ENCODE measurements at regions not wholly inside any gene's neighbourhood (a gene's known extent, or its start where the extent isn't known, plus 50 kb on each side); places are given as distances from the start of the nearest gene placed in this dataset.
"Not testable (repeated sequence)": the region's sequence is repeated elsewhere in the genome, so short reads cannot be mapped to it uniquely, and the experiment has no call there.

DNA sequence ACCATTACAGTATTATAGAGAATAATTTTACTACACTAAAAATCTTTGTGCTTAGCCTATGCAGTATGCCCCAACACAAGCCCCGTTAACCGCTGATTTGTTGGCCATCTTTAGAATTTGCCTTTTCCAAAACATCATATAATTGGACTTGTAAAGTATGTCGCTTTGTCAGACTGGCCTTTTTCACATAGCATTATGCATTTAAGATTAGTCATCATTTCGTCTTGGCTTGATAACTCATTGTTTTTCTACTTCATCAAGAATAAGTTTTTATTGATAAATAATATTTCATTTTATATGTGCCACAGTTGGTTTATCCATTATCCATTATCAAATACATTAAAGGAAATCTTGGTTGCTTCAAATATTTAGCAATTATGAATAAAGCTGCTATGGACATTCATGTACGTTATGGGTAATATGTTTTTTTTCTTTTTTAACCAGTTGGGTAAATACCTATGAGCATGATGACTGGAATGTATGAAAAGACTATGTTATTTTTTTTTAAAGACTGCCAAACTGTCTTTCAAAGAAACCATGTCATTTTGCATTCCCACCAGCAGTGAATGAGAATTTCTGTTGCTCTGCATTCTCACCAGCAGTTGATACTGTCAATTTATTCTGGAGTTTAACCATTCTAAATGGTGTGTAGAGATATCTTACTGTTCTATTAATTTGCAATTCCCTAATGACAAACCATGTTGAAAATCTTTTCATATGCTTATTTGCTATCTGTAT lies 273.1 kb upstream of the KCND2 start:
- H3K4me2 ChIP-seq (ENCODE audit: low read length), result no peak overlapping the region
- TF ChIP-seq CTCF (IDR thresholded peaks at IDR 0.05; ENCODE audit: low read depth, low read length, poor library complexity, severe bottlenecking) (no peak), EZH2phosphoT487 (IDR thresholded peaks at IDR 0.05; ENCODE audit: borderline replicate concordance, low read length) (no peak)

GRCh38 chr7:120005720-120006119 lies 267.3 kb upstream of the KCND2 start:
- TF ChIP-seq EZH2phosphoT487 (IDR thresholded peaks at IDR 0.05; ENCODE audit: borderline replicate concordance, low read length) (no peak), CTCF (IDR thresholded peaks at IDR 0.05; ENCODE audit: low read depth, low read length, poor library complexity, severe bottlenecking) (no peak)
- no peak overlapping the region for H3K4me2 ChIP-seq (ENCODE audit: low read length)
- H3K9me2 ChIP-seq (replicated peaks; ENCODE audit: control insufficient read depth, low read length), result no peaks in the 10 kb centered on the region
- no peaks in the 10 kb centered on the region for H3K36me3 ChIP-seq (ENCODE audit: control insufficient read depth, low read length)
- no peaks in the 10 kb centered on the region for H3F3A ChIP-seq (ENCODE audit: control insufficient read depth, insufficient read depth)
- no peaks in the 10 kb centered on the region for H4K20me1 ChIP-seq (ENCODE audit: control insufficient read depth, insufficient read depth, low read depth, low read length)
- no peak overlapping the region for H3K27ac ChIP-seq (ENCODE audit: low read depth, low read length)
- H3K9me3 ChIP-seq (ENCODE audit: control insufficient read depth, insufficient read depth, low read length), result no peaks in the 10 kb centered on the region; the same call in 1 of the 2 replicates
- no peaks in the 10 kb centered on the region for H3K27me3 ChIP-seq (ENCODE audit: control insufficient read depth, low read length)
- H3K4me3 ChIP-seq (ENCODE audit: low read length), result no peak overlapping the region
- no peaks in the 10 kb centered on the region for H3K79me2 ChIP-seq (ENCODE audit: control insufficient read depth, low read length)
- H3K4me1 ChIP-seq (ENCODE audit: control insufficient read depth, low read length), result no peaks in the 10 kb centered on the region

More for the DNA sequence above, 273.1 kb upstream of the KCND2 start:
- Histone ChIP-seq H3K36me3 (ENCODE audit: control insufficient read depth, low read length) (no peaks in the 10 kb centered on the region), H3K4me1 (ENCODE audit: control insufficient read depth, low read length) (no peaks in the 10 kb centered on the region), H3K4me3 (ENCODE audit: low read length) (no peak overlapping the region), H3K9me3 (ENCODE audit: control insufficient read depth, insufficient read depth, low read length) (no peaks in the 10 kb centered on the region), H3K27me3 (ENCODE audit: control insufficient read depth, low read length) (no peaks in the 10 kb centered on the region), H4K20me1 (ENCODE audit: control insufficient read depth, insufficient read depth, low read depth, low read length) (no peaks in the 10 kb centered on the region), H3F3A (ENCODE audit: control insufficient read depth, insufficient read depth) (no peaks in the 10 kb centered on the region), H3K9me2 (replicated peaks; ENCODE audit: control insufficient read depth, low read length) (no peaks in the 10 kb centered on the region), H3K27ac (ENCODE audit: low read depth, low read length) (no peak overlapping the region), H3K79me2 (ENCODE audit: control insufficient read depth, low read length) (no peaks in the 10 kb centered on the region)

DNA sequence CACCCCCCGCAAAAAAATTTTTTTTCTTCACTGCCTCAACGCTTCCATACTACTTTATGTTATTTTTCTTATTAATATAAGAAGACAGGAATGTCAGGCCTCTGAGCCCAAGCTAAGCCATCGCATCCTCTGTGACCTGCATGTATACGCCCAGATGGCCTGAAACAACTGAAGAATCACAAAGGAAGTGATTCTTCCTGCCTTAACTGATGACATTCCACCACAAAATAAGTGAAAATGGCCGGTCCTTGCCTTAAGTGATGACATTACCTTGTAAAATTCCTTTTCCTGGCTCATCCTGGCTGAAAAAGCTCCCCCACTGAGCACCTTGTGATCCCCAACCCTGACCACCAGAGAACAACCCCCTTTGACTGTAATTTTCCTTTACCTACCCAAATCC lies 258.7 kb upstream of the KCND2 start:
- H3K79me2 ChIP-seq (ENCODE audit: control insufficient read depth, low read length); H3F3A ChIP-seq (ENCODE audit: control insufficient read depth, insufficient read depth); H3K4me3 ChIP-seq (ENCODE audit: low read length); H3K36me3 ChIP-seq (ENCODE audit: control insufficient read depth, low read length); H3K4me2 ChIP-seq (ENCODE audit: low read length); H3K27ac ChIP-seq (ENCODE audit: low read depth, low read length); H3K9me3 ChIP-seq (ENCODE audit: control insufficient read depth, insufficient read depth, low read length); H3K4me1 ChIP-seq (ENCODE audit: control insufficient read depth, low read length); H3K27me3 ChIP-seq (ENCODE audit: control insufficient read depth, low read length); H3K9me2 ChIP-seq (replicated peaks; ENCODE audit: control insufficient read depth, low read length); H4K20me1 ChIP-seq (ENCODE audit: control insufficient read depth, insufficient read depth, low read depth, low read length): not testable (repeated sequence)

DNA sequence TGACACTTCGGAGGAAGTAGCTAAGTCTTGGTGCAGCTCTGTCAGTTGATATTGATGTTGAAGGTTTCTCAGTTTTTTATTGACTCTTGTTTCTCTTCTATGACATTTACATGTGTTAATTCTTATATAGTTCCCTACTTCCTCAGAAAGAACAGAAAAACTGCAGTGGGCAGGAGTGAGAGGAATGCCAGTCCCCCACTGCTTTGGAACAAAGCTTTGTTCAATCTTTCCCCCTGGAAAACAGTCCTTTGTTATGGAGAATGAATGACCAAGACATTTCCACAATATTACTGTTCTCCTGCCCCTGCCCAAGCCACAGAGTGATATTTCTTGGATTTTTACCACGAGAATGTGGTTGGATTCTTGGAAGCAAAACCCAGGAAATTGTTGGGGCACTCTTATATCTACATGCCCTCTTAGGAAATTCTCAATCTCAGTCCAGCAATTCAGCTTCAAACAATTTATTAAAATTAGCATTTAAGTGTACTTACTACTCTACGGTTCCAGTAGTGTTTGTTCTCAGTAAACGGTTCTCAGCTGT lies 258.0 kb upstream of the KCND2 start:
- H3K9me2 ChIP-seq (replicated peaks; ENCODE audit: control insufficient read depth, low read length), result no peaks in the 10 kb centered on the region
- no peaks in the 10 kb centered on the region for H3K4me1 ChIP-seq (ENCODE audit: control insufficient read depth, low read length)
- H3F3A ChIP-seq (ENCODE audit: control insufficient read depth, insufficient read depth), result no peaks in the 10 kb centered on the region
- H3K36me3 ChIP-seq (ENCODE audit: control insufficient read depth, low read length), result no peaks in the 10 kb centered on the region
- no peaks in the 10 kb centered on the region for H3K27me3 ChIP-seq (ENCODE audit: control insufficient read depth, low read length)
- TF ChIP-seq CTCF (IDR thresholded peaks at IDR 0.05; ENCODE audit: low read depth, low read length, poor library complexity, severe bottlenecking) (no peak), EZH2phosphoT487 (IDR thresholded peaks at IDR 0.05; ENCODE audit: borderline replicate concordance, low read length) (no peak)
- H3K9me3 ChIP-seq (ENCODE audit: control insufficient read depth, insufficient read depth, low read length), result no peaks in the 10 kb centered on the region
- H3K4me2 ChIP-seq (ENCODE audit: low read length), result no peak overlapping the region
- H3K27ac ChIP-seq (ENCODE audit: low read depth, low read length), result no peak overlapping the region
- H3K4me3 ChIP-seq (ENCODE audit: low read length), result no peak overlapping the region
- H4K20me1 ChIP-seq (ENCODE audit: control insufficient read depth, insufficient read depth, low read depth, low read length), result no peaks in the 10 kb centered on the region
- no peaks in the 10 kb centered on the region for H3K79me2 ChIP-seq (ENCODE audit: control insufficient read depth, low read length)

Data from DOHH2 (cell line).